HG02981 (cell line): ENCODE measurements at regions not wholly inside any gene's neighbourhood (a gene's known extent, or its start where the extent isn't known, plus 50 kb on each side); places are given as distances from the start of the nearest gene placed in this dataset.

ENCODE experiments used
- ATAC-seq: cut with Tn5 transposase; IDR thresholded peaks from one replicate; pipeline ENCODE4 v1.9.1; 2021; ENCODE audit warnings: mild to moderate bottlenecking, moderate library complexity; ENCODE audit not compliant: unreplicated experiment

GRCh38 chr7:36029853-36030515 lies 123.1 kb upstream of the EEPD1 start:
- ATAC-seq: no peak

GRCh38 chr7:36032361-36032818 lies 120.7 kb upstream of the EEPD1 start:
- ATAC-seq: no peak

DNA sequence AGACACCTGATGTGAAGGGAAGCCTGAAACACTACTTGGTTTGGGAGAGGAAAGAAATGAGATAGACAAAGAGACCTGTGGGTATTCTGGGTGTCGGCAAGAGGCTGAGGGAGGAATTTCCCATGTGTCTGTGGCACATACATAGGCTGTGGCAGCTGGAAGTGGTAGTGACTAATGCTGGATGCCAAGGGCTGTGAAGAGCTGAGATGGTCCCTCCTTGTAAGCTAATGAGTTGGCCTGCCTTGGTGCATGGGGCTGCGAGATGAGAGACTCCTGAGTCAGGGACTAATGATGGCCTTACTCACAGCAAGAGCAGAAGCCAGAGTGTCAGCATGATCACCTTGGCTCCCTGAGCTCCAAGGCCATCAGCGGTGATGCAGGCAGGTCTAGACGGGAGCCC lies 119.0 kb upstream of the EEPD1 start:
- ATAC-seq: no peak

DNA sequence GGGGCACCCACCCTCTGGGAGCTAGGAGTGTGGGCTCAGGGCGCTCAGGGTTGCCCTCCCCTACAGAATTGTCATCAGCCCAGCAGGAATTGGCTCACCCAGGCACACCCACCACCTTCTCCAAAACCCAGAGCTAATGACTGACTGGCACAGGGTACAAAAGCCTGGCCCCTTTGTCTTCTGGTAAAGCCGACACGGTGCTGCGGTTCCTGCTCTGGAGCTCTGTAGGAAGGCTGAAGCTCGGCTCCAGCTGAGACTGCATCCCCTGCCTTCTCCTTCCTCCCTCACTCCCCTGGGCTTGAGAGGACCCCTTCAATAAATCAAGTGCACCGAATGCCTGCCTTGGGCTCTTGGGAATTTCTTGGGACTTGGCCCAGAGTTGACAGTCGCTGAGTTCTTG lies 117.9 kb upstream of the EEPD1 start:
- ATAC-seq: no peak

DNA sequence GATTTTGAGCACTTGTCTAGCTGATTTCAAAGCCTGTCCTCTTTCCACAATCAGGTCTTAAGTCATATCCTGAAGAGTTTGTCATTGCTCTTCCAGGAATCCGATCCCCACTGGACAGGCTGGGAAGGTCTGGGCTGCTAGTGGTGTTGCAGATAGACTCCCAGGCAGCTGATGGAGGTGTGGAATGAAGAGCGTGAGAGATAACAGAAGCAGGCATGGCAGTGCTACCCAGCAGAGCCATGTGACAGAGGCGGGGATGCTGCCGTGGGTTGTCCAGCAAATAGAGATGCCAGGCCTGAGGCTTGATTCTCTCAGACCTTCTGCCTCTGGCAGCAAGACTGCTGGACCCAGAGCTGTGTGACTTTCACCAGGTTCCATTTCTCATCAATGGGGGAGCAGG lies 116.5 kb upstream of the EEPD1 start:
- no peak for ATAC-seq

GRCh38 chr7:36037121-36037662 lies 115.9 kb upstream of the EEPD1 start:
- no peak for ATAC-seq

DNA sequence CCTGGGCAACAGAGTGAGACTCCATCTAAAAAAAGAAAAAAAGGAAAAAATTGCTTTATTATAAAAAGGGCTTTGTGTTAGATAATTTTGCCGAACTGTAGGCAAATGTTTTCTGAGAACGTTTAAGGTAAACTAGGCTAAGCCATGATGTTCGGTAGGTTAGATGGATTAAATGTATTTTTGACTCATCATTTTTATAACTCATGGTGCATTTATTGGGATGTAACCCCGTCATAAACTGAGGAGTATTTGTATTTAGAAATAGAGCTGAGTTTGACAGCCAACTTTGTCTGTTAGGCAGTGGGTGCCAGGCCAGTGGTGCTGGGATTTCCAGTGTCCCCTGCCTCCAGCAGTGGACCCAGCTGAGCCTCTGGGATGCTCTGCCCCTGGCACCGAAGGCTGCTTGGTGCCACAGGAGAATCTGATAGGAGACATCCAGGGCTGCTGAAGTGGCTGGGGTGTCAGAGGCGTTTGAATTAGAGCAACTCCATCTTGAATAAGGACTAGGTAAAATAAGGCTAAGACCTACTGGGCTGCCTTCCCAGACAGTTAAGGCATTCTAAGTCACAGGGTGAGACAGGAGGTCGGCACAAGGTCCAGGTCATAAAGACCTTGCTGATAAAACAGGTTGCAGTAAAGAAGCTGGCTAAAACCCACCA lies 114.9 kb upstream of the EEPD1 start:
- ATAC-seq: no peak

DNA sequence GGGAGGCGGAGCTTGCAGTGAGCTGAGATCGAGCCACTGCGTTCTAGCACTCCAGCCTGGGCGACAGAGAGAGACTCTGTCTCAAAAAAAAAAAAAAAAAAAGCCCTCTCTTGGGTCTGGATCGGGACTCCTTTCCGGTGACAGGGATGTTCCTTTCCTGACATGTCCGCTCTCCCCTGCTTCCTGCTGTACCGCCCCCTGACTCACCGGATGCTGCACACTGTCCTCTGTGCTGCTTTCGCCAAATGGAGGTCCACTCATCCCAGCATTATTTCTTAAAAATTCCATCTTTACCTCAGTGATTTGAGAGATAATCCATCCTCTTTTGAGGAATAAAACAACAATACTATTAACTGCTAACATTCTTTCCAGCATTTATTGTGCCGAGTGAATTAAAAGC lies 113.8 kb upstream of the EEPD1 start:
- no peak for ATAC-seq

DNA sequence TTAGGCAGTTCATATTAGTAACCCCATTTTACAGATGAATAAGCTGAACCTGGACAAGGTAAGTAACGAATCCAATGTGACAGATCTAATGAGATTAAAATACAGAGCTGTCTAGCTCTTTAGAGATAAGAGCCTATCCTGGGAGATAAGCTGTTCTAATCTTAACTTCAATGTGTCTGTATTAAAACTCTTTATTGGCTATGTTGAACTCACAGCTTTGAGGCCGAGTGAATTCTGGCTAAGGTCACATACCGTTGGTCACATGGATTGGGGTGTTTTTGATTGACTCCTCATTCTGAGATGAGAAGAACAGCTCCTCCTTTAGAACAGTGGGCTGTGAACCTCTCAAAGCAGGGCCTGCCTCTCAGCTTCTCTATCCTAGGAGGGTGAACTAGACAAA lies 113.4 kb upstream of the EEPD1 start:
- no peak for ATAC-seq

DNA sequence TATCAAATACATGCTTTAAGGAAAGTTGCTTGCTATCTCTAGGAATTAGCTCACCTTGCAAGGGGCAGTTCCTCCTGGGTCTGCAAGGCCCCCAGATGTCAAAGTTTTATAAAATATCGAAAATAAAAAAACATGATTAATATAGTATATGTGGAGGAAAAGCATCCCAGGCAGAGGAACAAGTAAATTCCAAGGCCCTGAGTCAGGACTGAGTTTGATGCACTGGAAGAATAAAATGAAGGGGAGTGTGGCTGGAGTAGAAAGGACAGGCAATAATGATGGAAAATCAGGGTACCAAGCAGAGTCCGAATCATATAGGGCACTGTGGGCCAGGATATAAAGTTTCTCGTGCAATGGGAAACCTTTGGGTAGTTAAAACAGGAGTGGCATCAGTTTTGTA lies 112.4 kb upstream of the EEPD1 start:
- no peak for ATAC-seq

GRCh38 chr7:36044101-36044892 lies 108.8 kb upstream of the EEPD1 start:
- no peak for ATAC-seq

DNA sequence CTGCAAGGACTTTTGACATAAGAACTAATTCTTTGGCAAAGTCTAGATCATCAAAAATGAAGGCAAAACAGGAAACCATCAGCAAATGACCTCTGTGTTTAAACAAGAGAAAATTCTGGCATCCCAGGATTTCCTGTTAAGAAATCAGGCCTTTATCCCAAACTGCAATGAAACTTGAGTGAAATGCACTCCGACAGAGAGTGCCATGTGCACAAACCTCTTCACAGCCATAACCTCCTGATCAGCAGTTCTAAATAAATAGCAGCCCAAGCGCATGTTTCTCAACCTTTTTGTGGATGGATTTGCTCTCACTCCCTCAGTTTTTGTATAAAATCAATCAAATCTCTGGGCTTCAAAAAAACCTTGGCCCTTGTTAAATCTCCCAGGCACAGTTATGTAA lies 107.7 kb upstream of the EEPD1 start:
- ATAC-seq: no peak

DNA sequence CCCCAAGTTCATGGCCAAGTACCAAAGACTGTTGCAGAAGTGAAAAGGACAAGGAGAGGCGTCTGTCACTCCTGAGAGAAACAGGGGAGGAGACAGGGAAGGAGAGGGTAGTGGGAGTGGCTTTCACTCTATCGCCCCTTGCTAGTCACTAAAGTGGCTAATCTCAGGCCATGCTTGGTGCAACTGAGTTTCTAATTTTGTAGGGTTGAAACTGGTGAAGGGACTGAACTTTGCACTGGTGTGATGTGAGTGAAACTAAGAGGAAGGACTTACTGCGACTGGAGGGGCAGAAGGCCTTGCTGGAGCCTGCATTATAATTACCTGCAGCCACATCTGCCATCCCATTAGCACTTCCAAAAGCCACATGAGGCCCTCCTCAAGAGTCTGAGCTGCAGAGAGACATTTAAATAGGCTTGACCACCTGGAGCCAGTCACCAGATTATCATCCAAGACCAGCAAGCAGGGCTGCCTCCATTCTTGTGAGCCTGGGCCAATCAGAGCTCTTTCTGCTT lies 107.2 kb upstream of the EEPD1 start:
- no peak for ATAC-seq

DNA sequence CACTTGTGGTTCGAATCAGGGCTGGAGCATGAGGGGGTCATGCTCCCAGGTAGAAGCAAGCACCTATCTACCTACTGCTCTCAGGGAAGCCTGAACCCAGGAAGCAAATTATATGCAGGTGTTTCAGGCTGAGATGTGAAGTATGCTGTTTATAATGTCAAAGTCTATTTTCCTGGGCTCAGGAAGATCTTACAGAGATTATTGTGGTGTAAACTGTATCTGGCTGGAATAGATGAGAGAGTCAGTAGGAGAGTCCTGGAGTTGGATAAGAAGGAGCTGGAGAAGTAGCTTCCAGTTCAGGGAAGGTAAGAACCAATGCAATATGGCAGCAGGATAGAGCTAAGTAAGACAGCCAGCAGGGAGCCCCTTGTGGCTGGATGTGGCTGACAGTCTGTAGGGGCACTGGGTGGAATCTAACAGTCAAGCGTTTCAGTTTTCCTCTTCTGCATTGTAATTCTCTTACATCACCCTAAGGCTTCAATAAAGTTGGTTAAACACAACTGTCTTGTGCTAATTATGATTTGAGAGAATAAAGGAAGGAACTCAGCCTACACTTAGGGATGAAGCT lies 105.9 kb upstream of the EEPD1 start:
- ATAC-seq: no peak

DNA sequence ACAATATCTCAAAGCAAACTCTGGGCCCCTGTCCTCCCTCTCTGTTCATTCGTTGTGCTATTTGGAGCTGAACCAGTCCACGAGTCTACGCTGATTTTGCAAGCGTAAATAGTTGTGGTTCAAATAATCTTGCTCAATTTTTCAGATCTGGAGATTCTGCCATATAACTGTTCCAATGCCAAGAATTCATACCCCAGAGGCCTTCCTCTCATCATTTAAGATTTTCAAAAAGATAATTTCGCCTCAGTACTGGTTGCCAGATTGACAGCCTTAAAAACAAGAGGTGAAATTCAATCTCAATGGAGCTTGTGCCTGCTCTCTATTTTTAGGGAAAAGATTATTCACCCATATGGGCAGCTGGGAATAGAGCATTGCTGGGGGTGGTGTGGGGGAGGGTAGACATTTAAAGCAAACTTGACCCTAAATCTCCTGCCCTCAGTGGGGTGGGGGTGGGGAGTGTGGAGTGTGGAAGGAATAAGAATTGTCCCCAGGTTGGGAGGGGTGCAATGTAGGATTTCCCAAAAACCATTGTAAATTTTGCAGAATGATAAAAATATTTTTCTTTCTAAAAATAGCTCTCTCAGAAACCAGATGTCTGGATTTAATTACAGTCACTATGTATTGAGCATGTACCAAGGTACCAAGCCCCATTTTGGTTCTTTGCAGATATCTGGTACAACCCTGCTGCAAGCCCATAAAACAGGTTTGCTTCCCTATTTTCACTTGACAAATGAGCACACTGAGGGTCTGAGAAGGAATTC lies 104.7 kb upstream of the EEPD1 start:
- ATAC-seq: no peak

- ATAC-seq: no peak
Measured at GRCh38 chr7:36048902-36049240, 104.2 kb upstream of the EEPD1 start.

GRCh38 chr7:36051501-36051900 lies 101.6 kb upstream of the EEPD1 start:
- no peak for ATAC-seq

DNA sequence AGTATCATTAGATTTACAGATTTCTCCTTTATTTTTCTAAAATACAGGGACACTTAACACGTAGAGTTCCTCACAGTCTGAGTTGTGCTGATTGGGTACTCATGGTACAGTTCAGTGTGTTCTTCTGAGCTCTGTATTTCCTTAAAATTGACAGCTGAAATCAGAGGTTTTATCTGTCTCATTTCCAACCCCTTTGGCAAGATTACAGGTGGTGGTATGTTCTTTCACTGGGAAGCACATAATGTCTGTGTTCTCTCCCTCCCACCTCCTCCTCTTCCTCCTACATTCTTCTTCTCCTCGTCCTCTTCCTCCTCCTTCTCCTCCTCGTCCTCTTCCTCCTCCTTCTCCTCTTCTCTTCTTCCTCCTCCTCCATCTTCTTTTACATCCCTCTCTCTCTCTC lies 99.5 kb upstream of the EEPD1 start:
- no peak for ATAC-seq

- no peak for ATAC-seq
Measured at GRCh38 chr7:36054637-36055036, 98.4 kb upstream of the EEPD1 start.

- ATAC-seq: no peak
Measured at GRCh38 chr7:36055207-36055606, 97.8 kb upstream of the EEPD1 start.

DNA sequence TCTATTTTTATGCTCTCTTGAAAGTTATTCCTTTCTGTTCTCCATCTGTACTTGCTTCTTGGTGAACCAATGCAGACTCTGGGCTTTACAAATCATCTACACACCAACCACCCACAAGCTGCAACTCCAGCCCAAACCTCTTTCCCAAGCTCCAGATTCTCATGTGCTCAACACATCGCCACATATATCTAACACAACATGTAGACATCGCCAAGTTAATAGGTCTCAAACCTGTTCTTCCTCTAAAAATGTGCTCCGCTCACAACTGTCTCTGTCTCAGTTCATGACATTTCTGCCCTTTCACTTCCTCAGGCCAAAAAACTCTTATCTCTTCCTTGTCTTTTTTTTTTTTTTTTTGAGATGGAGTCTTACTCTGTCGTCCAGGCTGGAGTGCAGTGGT lies 95.7 kb upstream of the EEPD1 start:
- peak; percentile 47 for ATAC-seq
